NCI-H524 treated with DMSO at 0.1 percent for 48 hours (cell line): ENCODE measurements at regions not wholly inside any gene's neighbourhood (a gene's known extent, or its start where the extent isn't known, plus 50 kb on each side); places are given as distances from the start of the nearest gene placed in this dataset.
"Not testable (repeated sequence)": the region's sequence is repeated elsewhere in the genome, so short reads cannot be mapped to it uniquely, and the experiment has no call there.

ENCODE experiments used
- DNase-seq: peaks from one replicate; lab custom pipeline; 2025; lab: John Stamatoyannopoulos, UW

GRCh38 chr18:51330739-51331138, 133.3 kb upstream of the MEX3C start:
- no peak for DNase-seq

GRCh38 chr18:51337406-51337805, 139.9 kb upstream of the MEX3C start:
- no peak for DNase-seq

- no peak for DNase-seq
Measured at GRCh38 chr18:51339856-51340255, 142.4 kb upstream of the MEX3C start.

- no peak for DNase-seq
Measured at GRCh38 chr18:51340332-51340731, 142.9 kb upstream of the MEX3C start.

GRCh38 chr18:51342815-51343214, 145.3 kb upstream of the MEX3C start:
- no peak for DNase-seq

- no peak for DNase-seq
Measured at GRCh38 chr18:51345848-51346391, 148.4 kb upstream of the MEX3C start.

- DNase-seq: no peak
Measured at GRCh38 chr18:51346404-51346803, 148.9 kb upstream of the MEX3C start.

GRCh38 chr18:51350081-51350480, 152.6 kb upstream of the MEX3C start:
- DNase-seq: no peak

GRCh38 chr18:51355841-51356240, 158.4 kb upstream of the MEX3C start:
- no peak for DNase-seq

- DNase-seq: not testable (repeated sequence)
Measured at GRCh38 chr18:51360301-51360700, 162.8 kb upstream of the MEX3C start.

GRCh38 chr18:51361130-51361860, 163.8 kb upstream of the MEX3C start:
- no peak for DNase-seq

GRCh38 chr18:51363384-51363783, 165.9 kb upstream of the MEX3C start:
- DNase-seq: no peak

GRCh38 chr18:51370996-51371395, 173.5 kb upstream of the MEX3C start:
- DNase-seq: no peak

GRCh38 chr18:51371929-51372328, 174.4 kb upstream of the MEX3C start:
- no peak for DNase-seq

GRCh38 chr18:51382081-51382480, 184.6 kb upstream of the MEX3C start:
- no peak for DNase-seq

- DNase-seq: no peak
Measured at GRCh38 chr18:51383116-51383515, 185.6 kb upstream of the MEX3C start.

- no peak for DNase-seq
Measured at GRCh38 chr18:51383711-51384110, 186.2 kb upstream of the MEX3C start.

GRCh38 chr18:51385270-51385669, 187.8 kb upstream of the MEX3C start:
- DNase-seq: no peak

- DNase-seq: no peak
Measured at GRCh38 chr18:51390702-51391101, 193.2 kb upstream of the MEX3C start.

- DNase-seq: no peak
Measured at GRCh38 chr18:51391215-51391614, 193.7 kb upstream of the MEX3C start.

GRCh38 chr18:51391731-51392130, 194.2 kb upstream of the MEX3C start:
- DNase-seq: no peak

- no peak for DNase-seq
Measured at GRCh38 chr18:51397347-51397962, 200.0 kb upstream of the MEX3C start.

- DNase-seq: no peak
Measured at GRCh38 chr18:51398104-51398503, 200.6 kb upstream of the MEX3C start.
